ENCODE measurements at regions not wholly inside any gene's neighbourhood (a gene's known extent, or its start where the extent isn't known, plus 50 kb on each side); places are given as distances from the start of the nearest gene placed in this dataset.
"Not testable (repeated sequence)": the region's sequence is repeated elsewhere in the genome, so short reads cannot be mapped to it uniquely, and the experiment has no call there.

DNA sequence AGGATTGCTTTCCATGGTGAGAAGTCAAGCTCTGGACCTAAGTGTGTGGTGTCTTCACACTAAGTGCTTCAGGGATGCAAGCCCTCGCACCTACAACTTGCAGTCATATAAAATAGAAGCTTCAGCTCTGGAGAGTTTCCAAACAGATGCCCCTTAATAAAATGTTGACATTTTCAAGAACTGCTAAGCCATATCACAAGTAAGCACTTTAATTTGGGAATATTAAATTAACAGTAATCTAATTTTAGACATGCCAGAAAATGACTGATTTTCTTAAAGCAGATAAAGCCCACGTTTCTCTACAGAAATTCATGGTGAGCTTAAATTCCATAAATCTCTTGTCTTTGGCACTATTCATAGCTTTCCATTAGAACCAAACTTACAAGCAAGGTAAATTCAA is 600.1 kb upstream of the FLRT2 start:
- peaks cover 6% of the 10 kb centered on the region for H3K4me1 Mint-ChIP-seq
- no peak for DNase-seq (ENCODE audit: low read depth, low spot score)
- H3K36me3 Mint-ChIP-seq (ENCODE audit: low read depth) = no peaks in the 10 kb centered on the region
- H3K9me3 Mint-ChIP-seq = no peaks in the 10 kb centered on the region
- no peak overlapping the region for H3K4me3 Mint-ChIP-seq
- TF ChIP-seq, protein P1, sequence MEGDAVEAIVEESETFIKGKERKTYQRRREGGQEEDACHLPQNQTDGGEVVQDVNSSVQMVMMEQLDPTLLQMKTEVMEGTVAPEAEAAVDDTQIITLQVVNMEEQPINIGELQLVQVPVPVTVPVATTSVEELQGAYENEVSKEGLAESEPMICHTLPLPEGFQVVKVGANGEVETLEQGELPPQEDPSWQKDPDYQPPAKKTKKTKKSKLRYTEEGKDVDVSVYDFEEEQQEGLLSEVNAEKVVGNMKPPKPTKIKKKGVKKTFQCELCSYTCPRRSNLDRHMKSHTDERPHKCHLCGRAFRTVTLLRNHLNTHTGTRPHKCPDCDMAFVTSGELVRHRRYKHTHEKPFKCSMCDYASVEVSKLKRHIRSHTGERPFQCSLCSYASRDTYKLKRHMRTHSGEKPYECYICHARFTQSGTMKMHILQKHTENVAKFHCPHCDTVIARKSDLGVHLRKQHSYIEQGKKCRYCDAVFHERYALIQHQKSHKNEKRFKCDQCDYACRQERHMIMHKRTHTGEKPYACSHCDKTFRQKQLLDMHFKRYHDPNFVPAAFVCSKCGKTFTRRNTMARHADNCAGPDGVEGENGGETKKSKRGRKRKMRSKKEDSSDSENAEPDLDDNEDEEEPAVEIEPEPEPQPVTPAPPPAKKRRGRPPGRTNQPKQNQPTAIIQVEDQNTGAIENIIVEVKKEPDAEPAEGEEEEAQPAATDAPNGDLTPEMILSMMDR (conservative IDR thresholded peaks at IDR 0.05) = no peak
- H3K27ac Mint-ChIP-seq (ENCODE audit: unreplicated experiment) = no peak overlapping the region
- no peaks in the 10 kb centered on the region for H3K27me3 Mint-ChIP-seq (ENCODE audit: low read depth)

GRCh38 chr14:84937016-84937415 is 592.9 kb upstream of the FLRT2 start:
- H3K27me3 Mint-ChIP-seq (ENCODE audit: low read depth) = no peaks in the 10 kb centered on the region
- H3K4me1 Mint-ChIP-seq = no peaks in the 10 kb centered on the region
- no peak overlapping the region for H3K4me3 Mint-ChIP-seq
- H3K27ac Mint-ChIP-seq (ENCODE audit: unreplicated experiment) = no peak overlapping the region
- no peaks in the 10 kb centered on the region for H3K9me3 Mint-ChIP-seq
- no peaks in the 10 kb centered on the region for H3K36me3 Mint-ChIP-seq (ENCODE audit: low read depth)
- no peak for DNase-seq (ENCODE audit: low read depth, low spot score)
- TF ChIP-seq, protein P1 (conservative IDR thresholded peaks at IDR 0.05) = no peak

GRCh38 chr14:84937449-84937848 is 592.5 kb upstream of the FLRT2 start:
- H3K4me1 Mint-ChIP-seq = no peaks in the 10 kb centered on the region
- TF ChIP-seq, protein P1 (conservative IDR thresholded peaks at IDR 0.05) = no peak
- no peaks in the 10 kb centered on the region for H3K9me3 Mint-ChIP-seq
- H3K27me3 Mint-ChIP-seq (ENCODE audit: low read depth) = no peaks in the 10 kb centered on the region
- DNase-seq (ENCODE audit: low read depth, low spot score) = no peak
- H3K27ac Mint-ChIP-seq (ENCODE audit: unreplicated experiment) = no peak overlapping the region
- H3K4me3 Mint-ChIP-seq = no peak overlapping the region
- H3K36me3 Mint-ChIP-seq (ENCODE audit: low read depth) = no peaks in the 10 kb centered on the region

GRCh38 chr14:84944901-84945300 is 585.0 kb upstream of the FLRT2 start:
- not testable (repeated sequence) for H3K4me3 Mint-ChIP-seq; H3K27me3 Mint-ChIP-seq (ENCODE audit: low read depth); H3K36me3 Mint-ChIP-seq (ENCODE audit: low read depth); H3K4me1 Mint-ChIP-seq; DNase-seq (ENCODE audit: low read depth, low spot score); H3K27ac Mint-ChIP-seq (ENCODE audit: unreplicated experiment); H3K9me3 Mint-ChIP-seq

DNA sequence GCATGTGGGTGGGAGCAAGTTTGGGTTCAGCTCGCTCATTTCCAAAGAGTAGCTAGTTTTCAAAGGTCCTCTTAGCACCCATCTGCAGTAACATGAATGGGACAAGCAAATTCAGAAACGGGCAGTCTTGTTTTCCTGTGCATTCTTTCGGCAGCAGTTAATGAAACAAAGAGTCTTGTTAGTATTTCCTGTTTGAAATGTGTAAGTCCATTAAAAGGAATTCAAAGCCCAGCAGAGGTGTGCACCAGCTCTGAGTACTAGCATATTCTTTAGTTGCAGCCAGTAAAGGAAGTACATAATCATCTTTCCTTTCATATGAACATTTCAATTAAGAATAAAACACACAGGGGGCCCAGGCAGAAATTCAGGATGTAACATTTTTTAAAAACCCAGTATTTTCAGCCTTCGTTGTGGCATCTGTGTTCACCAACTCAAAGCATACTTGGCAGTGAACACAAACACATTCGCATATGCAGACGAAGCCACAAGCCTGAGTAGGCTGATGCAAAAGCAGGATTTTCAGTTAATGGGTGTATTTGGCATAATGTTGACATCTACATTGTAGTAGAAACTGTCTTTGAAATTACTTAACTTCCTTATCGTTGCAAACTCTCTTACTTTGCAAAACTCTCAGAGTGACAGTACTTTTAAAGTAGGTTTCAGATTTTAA is 570.0 kb upstream of the FLRT2 start:
- TF ChIP-seq, protein P1 (conservative IDR thresholded peaks at IDR 0.05) = no peak
- Mint-ChIP-seq H3K4me3 (no peak overlapping the region), H3K27ac (ENCODE audit: unreplicated experiment) (no peak overlapping the region), H3K9me3 (peaks cover 4% of the 10 kb centered on the region), H3K27me3 (ENCODE audit: low read depth) (no peaks in the 10 kb centered on the region), H3K36me3 (ENCODE audit: low read depth) (no peaks in the 10 kb centered on the region), H3K4me1 (peaks cover 4% of the 10 kb centered on the region)
- DNase-seq (ENCODE audit: low read depth, low spot score) = no peak

DNA sequence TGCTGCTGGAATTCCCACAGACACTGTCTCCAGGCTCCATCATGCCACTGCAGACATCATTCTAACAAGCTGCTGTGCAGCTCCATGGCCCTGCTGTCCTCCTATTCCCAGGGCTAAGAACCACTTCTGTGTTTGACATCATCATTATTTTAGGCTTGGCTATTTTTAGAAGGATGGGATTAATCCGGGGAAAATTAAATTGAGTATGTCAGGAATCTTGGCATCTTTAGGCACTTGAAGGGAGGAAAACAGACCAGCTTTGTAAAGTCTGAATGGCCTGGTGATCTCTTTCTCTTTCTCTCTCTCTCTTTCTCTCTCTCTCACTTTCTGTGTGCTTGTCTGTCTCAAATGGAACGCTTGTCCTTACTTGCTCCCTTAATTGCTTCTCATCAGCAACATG is 568.3 kb upstream of the FLRT2 start:
- TF ChIP-seq, protein P1 (conservative IDR thresholded peaks at IDR 0.05) = no peak
- Mint-ChIP-seq H3K4me3 (no peak overlapping the region), H3K9me3 (peaks cover 1% of the 10 kb centered on the region), H3K4me1 (peaks cover 4% of the 10 kb centered on the region), H3K27me3 (ENCODE audit: low read depth) (no peaks in the 10 kb centered on the region), H3K27ac (ENCODE audit: unreplicated experiment) (no peak overlapping the region), H3K36me3 (ENCODE audit: low read depth) (no peaks in the 10 kb centered on the region)
- no peak for DNase-seq (ENCODE audit: low read depth, low spot score)
